GM12878 (cell line): ENCODE measurements at regions not wholly inside any gene's neighbourhood (a gene's known extent, or its start where the extent isn't known, plus 50 kb on each side); places are given as distances from the start of the nearest gene placed in this dataset.

Experiments
- CREB1 ChIP-seq: IDR thresholded peaks from 2 replicates; pipeline ENCODE4 v1.6.1; 2012; ENCODE audit warnings: low read depth, mild to moderate bottlenecking, inconsistent platforms
- CTCF ChIP-seq, 3 experiments: IDR thresholded peaks in 2 of 3; conservative IDR thresholded peaks in 1 of 3; 2 replicates each; pipeline ENCODE4 v1.5.1; 2011; ENCODE audit warnings: low read depth in 3 of 3, low read length in 3 of 3, mild to moderate bottlenecking in 3 of 3, control low read depth in 2 of 3, moderate library complexity in 2 of 3, inconsistent platforms in 1 of 3, mixed read lengths in 1 of 3; ENCODE audit not compliant: control insufficient read depth in 2 of 3, insufficient read depth in 1 of 3; ENCODE audit errors: extremely low read depth in 1 of 3
- EED ChIP-seq: sonication (generic); IDR thresholded peaks from 2 replicates; pipeline ENCODE4 v1.6.1; 2016; ENCODE audit warnings: antibody characterized with exemption, low read depth
- EP300 ChIP-seq, 2 experiments: fragments of 150-350 bp in 1 of 2; IDR thresholded peaks; 2 replicates each; pipeline ENCODE4 v1.6.1; 2011 to 2012; ENCODE audit warnings: low read depth in 2 of 2, low read length in 2 of 2, borderline replicate concordance in 1 of 2, improper control_type of control experiment in 1 of 2, inconsistent platforms in 1 of 2; ENCODE audit not compliant: control insufficient read depth in 1 of 2
- GABPA ChIP-seq: IDR thresholded peaks from 2 replicates; pipeline ENCODE4 v1.6.1; 2014; ENCODE audit warnings: antibody characterized with exemption, low read depth, mild to moderate bottlenecking, inconsistent platforms
- HDGF ChIP-seq: fragments of 450-650 bp; IDR thresholded peaks from 2 replicates; pipeline ENCODE4 v1.6.1; 2016; ENCODE audit warnings: antibody characterized with exemption
- KDM1A ChIP-seq: fragments of 200-600 bp; sonication (generic); IDR thresholded peaks from 2 replicates; pipeline ENCODE4 v1.6.1; 2016; ENCODE audit warnings: borderline replicate concordance
- POLR2A ChIP-seq: IDR thresholded peaks from 2 replicates; pipeline ENCODE4 v1.6.1; 2011; ENCODE audit warnings: low read depth, mild to moderate bottlenecking, low read length
- REST ChIP-seq: IDR thresholded peaks from 2 replicates; pipeline ENCODE4 v1.6.1; 2012; ENCODE audit warnings: mild to moderate bottlenecking, low read depth, low read length
- ZBED1 ChIP-seq: IDR thresholded peaks from 2 replicates; pipeline ENCODE4 v1.6.1; 2016; ENCODE audit warnings: borderline replicate concordance
- ZBTB40 ChIP-seq: fragments of 450-650 bp; IDR thresholded peaks from 2 replicates; pipeline ENCODE4 v1.6.1; 2016; ENCODE audit warnings: mild to moderate bottlenecking, moderate library complexity, borderline replicate concordance
- ZNF592 ChIP-seq: fragments of 450-650 bp; IDR thresholded peaks from 2 replicates; pipeline ENCODE4 v1.6.1; 2017; ENCODE audit warnings: mild to moderate bottlenecking, moderate library complexity

GRCh38 chr5:155839251-155840037 is 487.5 kb upstream of the SGCD start:
- TF ChIP-seq CREB1 = no peak
- no peak for TF ChIP-seq EED
- no peak for TF ChIP-seq POLR2A
- TF ChIP-seq CTCF (IDR thresholded peaks at IDR 0.05 in 2 of 3, conservative IDR thresholded peaks at IDR 0.05 in 1 of 3; ENCODE audit: control insufficient read depth in 2 of 3, extremely low read depth in 1 of 3, insufficient read depth in 1 of 3, low read depth in 3 of 3, low read length in 3 of 3) = no peak
- TF ChIP-seq ZBTB40 = no peak
- TF ChIP-seq ZNF592 = no peak
- TF ChIP-seq HDGF = no peak
- TF ChIP-seq REST = no peak
- no peak for TF ChIP-seq ZBED1
- TF ChIP-seq EP300 (IDR thresholded peaks at IDR 0.05; ENCODE audit: borderline replicate concordance in 1 of 2, control insufficient read depth in 1 of 2, low read depth in 2 of 2, low read length in 2 of 2) = no peak
- TF ChIP-seq KDM1A = no peak
- TF ChIP-seq GABPA = no peak
